IPS DF 6.9 (cell line): ENCODE measurements at regions not wholly inside any gene's neighbourhood (a gene's known extent, or its start where the extent isn't known, plus 50 kb on each side); places are given as distances from the start of the nearest gene placed in this dataset.

ENCODE experiments used
- DNase-seq: peaks from one replicate; pipeline ENCODE4 v3.0.0-alpha.2; 2013; ENCODE audit warnings: low read depth, low spot score
- H3K27ac ChIP-seq: one replicate; pipeline ENCODE4 v1.5.1; 2013; ENCODE audit warnings: low read length, control low read depth
- H3K27me3 ChIP-seq: 2 replicates; pipeline ENCODE4 v1.6.1; 2013; ENCODE audit warnings: mild to moderate bottlenecking, low read length; ENCODE audit not compliant: control insufficient read depth, insufficient read depth
- H3K36me3 ChIP-seq: 2 replicates; pipeline ENCODE4 v1.6.1; 2013; ENCODE audit warnings: low read length; ENCODE audit not compliant: control insufficient read depth, insufficient read depth
- H3K4me1 ChIP-seq: 2 replicates; pipeline ENCODE4 v1.6.1; 2013; ENCODE audit warnings: low read length; ENCODE audit not compliant: control insufficient read depth, insufficient read depth
- H3K4me3 ChIP-seq: 2 replicates; pipeline ENCODE4 v1.5.1; 2013; ENCODE audit warnings: mild to moderate bottlenecking, low read length
- H3K9me3 ChIP-seq: 2 replicates; pipeline ENCODE4 v1.6.1; 2013; ENCODE audit warnings: low read length, inconsistent platforms; ENCODE audit not compliant: control insufficient read depth, insufficient read depth
- WGBS: extraction: QIAGEN DNeasy Blood & Tissue Kit; methylation state at CpG from one replicate; pipeline ENCODE4 v1.1.7; 2013; ENCODE audit warnings: mixed read lengths, missing lambda C conversion rate; ENCODE audit not compliant: insufficient read length, insufficient coverage; 5-methylcytosine and 5-hydroxymethylcytosine counted together

GRCh38 chr4:11194431-11194830 lies 234.3 kb downstream of the HS3ST1 start:
- H3K9me3 ChIP-seq: no peaks in the 10 kb centered on the region
- no peaks in the 10 kb centered on the region for H3K36me3 ChIP-seq
- no peaks in the 10 kb centered on the region for H3K27me3 ChIP-seq
- DNase-seq: no peak
- no CpG with 5 or more reads among the region's 3 CpGs for WGBS
- H3K4me3 ChIP-seq: no peak overlapping the region
- no peak overlapping the region for H3K27ac ChIP-seq
- H3K4me1 ChIP-seq: peaks cover 3% of the 10 kb centered on the region

GRCh38 chr4:11189756-11190155 lies 238.9 kb downstream of the HS3ST1 start:
- Histone ChIP-seq H3K36me3 (no peaks in the 10 kb centered on the region), H3K27me3 (no peaks in the 10 kb centered on the region), H3K4me3 (no peak overlapping the region), H3K9me3 (no peaks in the 10 kb centered on the region), H3K27ac (no peak overlapping the region), H3K4me1 (no peaks in the 10 kb centered on the region)
- no CpG with 5 or more reads among the region's 2 CpGs for WGBS
- no peak for DNase-seq

DNA sequence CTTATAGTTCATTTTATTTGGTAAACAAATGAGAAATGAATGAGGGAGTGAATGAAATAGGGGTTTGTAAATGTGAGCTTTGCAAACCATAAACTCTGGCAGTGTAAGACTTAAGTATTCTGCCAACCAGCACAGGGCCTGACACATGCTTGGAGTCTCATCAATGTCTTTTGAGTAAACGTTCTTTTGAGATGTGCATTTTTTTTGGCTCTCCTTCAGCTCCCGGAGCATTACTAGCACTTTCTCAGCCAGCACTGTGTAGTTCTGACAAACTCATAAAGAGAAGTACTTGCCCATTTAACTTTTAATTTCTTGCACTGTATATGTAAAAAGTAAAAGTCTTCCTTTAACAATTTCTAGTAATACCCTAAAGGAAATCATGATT lies 245.3 kb downstream of the HS3ST1 start:
- no peak overlapping the region for H3K4me3 ChIP-seq
- no CpG with 5 or more reads among the region's 2 CpGs for WGBS
- H3K9me3 ChIP-seq: no peaks in the 10 kb centered on the region
- DNase-seq: no peak
- no peaks in the 10 kb centered on the region for H3K27me3 ChIP-seq
- H3K36me3 ChIP-seq: no peaks in the 10 kb centered on the region
- no peaks in the 10 kb centered on the region for H3K4me1 ChIP-seq
- no peak overlapping the region for H3K27ac ChIP-seq

DNA sequence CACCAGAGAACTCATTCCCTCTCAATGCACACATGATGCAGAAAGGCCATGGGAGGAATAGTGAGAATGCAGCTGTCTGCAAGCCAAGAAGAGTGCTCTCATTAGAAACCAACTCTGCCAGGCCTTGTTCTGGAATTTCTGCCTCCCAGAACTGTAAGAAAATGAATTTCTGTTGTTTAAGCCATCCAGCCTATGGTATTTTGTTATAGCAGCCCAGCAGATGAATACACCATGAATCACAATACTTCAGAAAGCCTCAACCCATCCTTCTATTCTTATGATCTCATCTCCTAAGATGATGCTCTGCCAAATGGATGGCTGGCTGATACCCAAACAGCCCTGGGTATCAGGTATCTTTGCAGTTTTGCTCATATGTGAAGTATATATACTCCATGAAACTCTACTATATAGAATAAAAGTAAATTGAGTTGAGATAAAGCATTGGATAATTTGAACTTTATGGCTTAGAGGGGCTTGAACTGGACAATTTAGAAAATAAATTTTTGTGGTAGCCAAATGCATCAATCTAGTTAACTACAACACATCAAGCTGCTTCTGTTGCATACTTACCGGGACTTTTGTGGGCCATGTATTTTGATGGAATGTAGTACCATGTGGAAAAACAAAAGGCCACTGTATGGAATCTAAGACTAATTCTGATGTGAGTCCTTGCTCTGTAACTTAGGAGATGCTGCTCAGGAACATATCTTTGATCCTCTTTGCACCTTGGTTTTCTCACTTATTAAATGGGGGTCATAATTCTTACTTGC lies 245.9 kb downstream of the HS3ST1 start:
- DNase-seq: no peak
- no peaks in the 10 kb centered on the region for H3K4me1 ChIP-seq

GRCh38 chr4:11182031-11182430 lies 246.7 kb downstream of the HS3ST1 start:
- Histone ChIP-seq H3K4me3 (no peak overlapping the region), H3K9me3 (no peaks in the 10 kb centered on the region), H3K27ac (no peak overlapping the region), H3K4me1 (no peaks in the 10 kb centered on the region), H3K27me3 (no peaks in the 10 kb centered on the region), H3K36me3 (no peaks in the 10 kb centered on the region)
- no peak for DNase-seq

More for the DNA sequence above, 245.9 kb downstream of the HS3ST1 start:
- no peak overlapping the region for H3K4me3 ChIP-seq
- no peaks in the 10 kb centered on the region for H3K36me3 ChIP-seq
- H3K27ac ChIP-seq: no peak overlapping the region
- no peaks in the 10 kb centered on the region for H3K27me3 ChIP-seq
- WGBS: no CpG with 5 or more reads among the region's 1 CpG
- no peaks in the 10 kb centered on the region for H3K9me3 ChIP-seq

DNA sequence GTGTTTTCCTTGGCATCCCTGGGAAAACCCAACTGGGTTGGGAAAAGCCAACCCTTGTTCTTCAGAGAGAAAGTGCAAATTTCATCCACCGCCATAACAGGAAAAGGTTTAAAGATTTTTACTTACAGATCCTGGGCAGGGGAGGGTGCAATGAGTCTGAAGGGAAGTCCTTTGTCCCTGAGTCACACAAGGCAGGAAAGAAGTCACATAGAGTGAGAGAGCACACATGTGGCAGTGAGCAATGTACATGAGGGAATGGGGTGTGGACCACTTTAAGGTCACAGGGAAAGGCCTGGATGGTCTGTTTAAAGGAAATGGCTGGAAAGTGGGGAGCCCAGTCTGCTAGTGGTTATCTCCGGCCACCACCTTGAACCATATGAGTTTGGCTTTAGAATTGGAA lies 248.9 kb downstream of the HS3ST1 start:
- H3K36me3 ChIP-seq: no peaks in the 10 kb centered on the region
- no peaks in the 10 kb centered on the region for H3K27me3 ChIP-seq
- H3K27ac ChIP-seq: no peak overlapping the region
- no peaks in the 10 kb centered on the region for H3K4me1 ChIP-seq
- DNase-seq: no peak
- H3K9me3 ChIP-seq: no peaks in the 10 kb centered on the region
- WGBS: no CpG with 5 or more reads among the region's 2 CpGs
- no peak overlapping the region for H3K4me3 ChIP-seq

- no peaks in the 10 kb centered on the region for H3K36me3 ChIP-seq
- H3K27me3 ChIP-seq: no peaks in the 10 kb centered on the region
- no peak overlapping the region for H3K27ac ChIP-seq
- no peak overlapping the region for H3K4me3 ChIP-seq
- H3K4me1 ChIP-seq: no peaks in the 10 kb centered on the region
- no peak for DNase-seq
- no peaks in the 10 kb centered on the region for H3K9me3 ChIP-seq
- no CpG with 5 or more reads among the region's 5 CpGs for WGBS
Measured at GRCh38 chr4:11178433-11178832, 250.3 kb downstream of the HS3ST1 start.

DNA sequence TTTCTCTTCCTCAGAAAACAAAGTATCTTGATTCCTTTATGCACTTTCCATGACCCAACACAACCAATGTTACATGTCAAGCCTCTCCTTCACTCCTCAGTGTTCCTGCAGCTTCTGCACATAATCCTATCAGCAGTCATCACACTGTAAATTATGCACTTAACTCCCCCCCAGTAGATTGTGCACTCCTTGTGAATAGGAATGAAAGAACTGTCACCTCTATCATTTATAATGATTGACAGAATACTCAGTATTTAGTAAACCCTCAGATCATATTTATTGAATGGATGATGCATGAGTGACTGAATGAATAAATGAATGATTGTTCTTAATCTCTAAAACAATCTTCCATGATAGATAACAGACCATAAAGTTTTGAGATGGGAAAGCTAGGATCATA lies 253.3 kb downstream of the HS3ST1 start:
- DNase-seq: no peak
- no peak overlapping the region for H3K27ac ChIP-seq
- no peaks in the 10 kb centered on the region for H3K4me1 ChIP-seq
- H3K27me3 ChIP-seq: no peaks in the 10 kb centered on the region
- H3K4me3 ChIP-seq: no peak overlapping the region
- H3K9me3 ChIP-seq: no peaks in the 10 kb centered on the region
- no peaks in the 10 kb centered on the region for H3K36me3 ChIP-seq

GRCh38 chr4:11166606-11167005 lies 262.1 kb downstream of the HS3ST1 start:
- no peaks in the 10 kb centered on the region for H3K9me3 ChIP-seq
- H3K4me3 ChIP-seq: no peak overlapping the region
- DNase-seq: no peak
- H3K4me1 ChIP-seq: no peaks in the 10 kb centered on the region
- H3K27me3 ChIP-seq: no peaks in the 10 kb centered on the region
- H3K36me3 ChIP-seq: no peaks in the 10 kb centered on the region
- no peak overlapping the region for H3K27ac ChIP-seq

DNA sequence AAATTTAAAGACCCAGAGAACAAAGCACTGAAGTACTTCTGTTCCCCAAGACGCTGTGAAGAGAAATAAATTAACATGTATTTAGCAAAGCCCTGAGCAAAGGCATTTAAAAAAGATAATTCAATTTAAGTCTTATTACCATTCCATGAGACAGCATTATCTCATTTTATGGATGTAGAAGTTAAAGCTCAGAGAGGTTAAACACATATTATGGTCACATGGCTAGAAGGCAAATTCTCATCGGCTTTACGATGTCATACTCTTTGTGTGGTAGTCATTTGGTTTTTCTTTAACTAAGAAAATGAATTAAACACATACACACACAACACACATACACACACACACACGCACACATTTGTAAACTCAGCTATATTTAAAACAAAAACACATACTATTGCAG lies 262.7 kb downstream of the HS3ST1 start:
- Histone ChIP-seq H3K4me3 (no peak overlapping the region), H3K27ac (no peak overlapping the region), H3K36me3 (no peaks in the 10 kb centered on the region), H3K9me3 (no peaks in the 10 kb centered on the region), H3K4me1 (no peaks in the 10 kb centered on the region), H3K27me3 (no peaks in the 10 kb centered on the region)
- DNase-seq: no peak
- WGBS: no CpG with 5 or more reads among the region's 4 CpGs

- Histone ChIP-seq H3K27ac (no peak overlapping the region), H3K9me3 (no peaks in the 10 kb centered on the region), H3K27me3 (no peaks in the 10 kb centered on the region), H3K4me3 (no peak overlapping the region), H3K36me3 (no peaks in the 10 kb centered on the region), H3K4me1 (no peaks in the 10 kb centered on the region)
- no CpG with 5 or more reads among the region's 5 CpGs for WGBS
- DNase-seq: no peak
Measured at GRCh38 chr4:11165052-11165451, 263.6 kb downstream of the HS3ST1 start.
